ENCODE measurements at regions not wholly inside any gene's neighbourhood (a gene's known extent, or its start where the extent isn't known, plus 50 kb on each side); places are given as distances from the start of the nearest gene placed in this dataset.

- TF ChIP-seq, protein P1, sequence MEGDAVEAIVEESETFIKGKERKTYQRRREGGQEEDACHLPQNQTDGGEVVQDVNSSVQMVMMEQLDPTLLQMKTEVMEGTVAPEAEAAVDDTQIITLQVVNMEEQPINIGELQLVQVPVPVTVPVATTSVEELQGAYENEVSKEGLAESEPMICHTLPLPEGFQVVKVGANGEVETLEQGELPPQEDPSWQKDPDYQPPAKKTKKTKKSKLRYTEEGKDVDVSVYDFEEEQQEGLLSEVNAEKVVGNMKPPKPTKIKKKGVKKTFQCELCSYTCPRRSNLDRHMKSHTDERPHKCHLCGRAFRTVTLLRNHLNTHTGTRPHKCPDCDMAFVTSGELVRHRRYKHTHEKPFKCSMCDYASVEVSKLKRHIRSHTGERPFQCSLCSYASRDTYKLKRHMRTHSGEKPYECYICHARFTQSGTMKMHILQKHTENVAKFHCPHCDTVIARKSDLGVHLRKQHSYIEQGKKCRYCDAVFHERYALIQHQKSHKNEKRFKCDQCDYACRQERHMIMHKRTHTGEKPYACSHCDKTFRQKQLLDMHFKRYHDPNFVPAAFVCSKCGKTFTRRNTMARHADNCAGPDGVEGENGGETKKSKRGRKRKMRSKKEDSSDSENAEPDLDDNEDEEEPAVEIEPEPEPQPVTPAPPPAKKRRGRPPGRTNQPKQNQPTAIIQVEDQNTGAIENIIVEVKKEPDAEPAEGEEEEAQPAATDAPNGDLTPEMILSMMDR (optimal IDR thresholded peaks at IDR 0.05 in 1 of 3, IDR thresholded peaks at IDR 0.05 in 1 of 3, conservative IDR thresholded peaks at IDR 0.05 in 1 of 3; ENCODE audit: extremely low read depth in 1 of 3, insufficient read depth in 2 of 3, low read length in 3 of 3), result no peak
- TF ChIP-seq EZH2 (IDR thresholded peaks at IDR 0.05; ENCODE audit: low read length), result no peak
Observed at GRCh38 chrX:129230850-129231512, 292.3 kb downstream of the SMARCA1 start.

Data from keratinocyte (primary cell).